BJ (cell line): ENCODE measurements at regions not wholly inside any gene's neighbourhood (a gene's known extent, or its start where the extent isn't known, plus 50 kb on each side); places are given as distances from the start of the nearest gene placed in this dataset.

Source experiments
- CTCF ChIA-PET: fragments of 350-600 bp; formaldehyde crosslinking; extraction: SDS; loops from one replicate; lab custom pipeline; 2021; ENCODE audit warnings: antibody characterized with exemption, inconsistent platforms; lab: Yijun Ruan, JAX
- POLR2A ChIA-PET: fragments of 300-600 bp; sonication (Branson Sonifier 250); formaldehyde crosslinking; extraction: SDS; loops from one replicate; lab custom pipeline; 2021; ENCODE audit warnings: antibody characterized with exemption; lab: Charles Lee
- DNase-seq: peaks from one replicate; pipeline ENCODE4 v3.0.0-alpha.2; 2011; ENCODE audit warnings: low read depth
- H3K27me3 ChIP-seq: 2 replicates; pipeline ENCODE4 v1.6.0; 2011; ENCODE audit warnings: low read length; ENCODE audit not compliant: control insufficient read depth, insufficient read depth
- H3K36me3 ChIP-seq: 2 replicates; pipeline ENCODE4 v1.5.1; 2011; ENCODE audit warnings: low read length; ENCODE audit not compliant: control insufficient read depth, insufficient read depth
- H3K4me3 ChIP-seq: 2 replicates; pipeline ENCODE4 v1.5.1; 2011; ENCODE audit warnings: low read depth, mild to moderate bottlenecking, control low read depth, low read length
- CTCF ChIP-seq: IDR thresholded peaks from 2 replicates; pipeline ENCODE4 v1.5.1; 2011; ENCODE audit warnings: low read depth, mild to moderate bottlenecking, control low read depth, inconsistent platforms, low read length, moderate library complexity; ENCODE audit not compliant: insufficient read depth

GRCh38 chr7:8932751-8933150 lies 499.3 kb downstream of the NXPH1 start:
- Histone ChIP-seq H3K4me3 (no peak overlapping the region), H3K36me3 (no peaks in the 10 kb centered on the region), H3K27me3 (no peaks in the 10 kb centered on the region)
- TF ChIP-seq CTCF = no peak
- no peak for DNase-seq
- CTCF ChIA-PET = no interaction called here
- POLR2A ChIA-PET = no interaction called here

DNA sequence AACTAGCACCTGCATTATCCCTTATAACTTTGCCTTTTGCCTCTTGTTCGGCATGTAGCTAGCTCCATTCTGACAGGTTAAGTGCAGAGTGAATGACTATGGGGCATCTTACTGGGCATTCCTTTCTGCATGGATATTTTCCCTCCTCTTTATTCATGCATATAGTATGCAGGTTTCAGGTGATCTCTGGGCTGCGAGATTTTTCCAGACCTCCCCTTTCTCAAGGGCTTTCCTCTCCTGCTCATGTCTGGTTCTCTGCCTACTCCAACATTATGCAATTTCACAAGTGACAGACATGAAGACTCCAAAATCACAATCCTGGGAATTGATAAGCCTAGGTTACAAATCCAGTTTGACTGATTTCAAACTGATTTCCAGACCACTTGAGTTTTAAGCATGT lies 503.8 kb downstream of the NXPH1 start:
- POLR2A ChIA-PET = no interaction called here
- H3K36me3 ChIP-seq = no peaks in the 10 kb centered on the region
- H3K27me3 ChIP-seq = no peaks in the 10 kb centered on the region
- no peak for DNase-seq
- CTCF ChIA-PET = no interaction called here
- H3K4me3 ChIP-seq = no peak overlapping the region
- TF ChIP-seq CTCF = no peak

DNA sequence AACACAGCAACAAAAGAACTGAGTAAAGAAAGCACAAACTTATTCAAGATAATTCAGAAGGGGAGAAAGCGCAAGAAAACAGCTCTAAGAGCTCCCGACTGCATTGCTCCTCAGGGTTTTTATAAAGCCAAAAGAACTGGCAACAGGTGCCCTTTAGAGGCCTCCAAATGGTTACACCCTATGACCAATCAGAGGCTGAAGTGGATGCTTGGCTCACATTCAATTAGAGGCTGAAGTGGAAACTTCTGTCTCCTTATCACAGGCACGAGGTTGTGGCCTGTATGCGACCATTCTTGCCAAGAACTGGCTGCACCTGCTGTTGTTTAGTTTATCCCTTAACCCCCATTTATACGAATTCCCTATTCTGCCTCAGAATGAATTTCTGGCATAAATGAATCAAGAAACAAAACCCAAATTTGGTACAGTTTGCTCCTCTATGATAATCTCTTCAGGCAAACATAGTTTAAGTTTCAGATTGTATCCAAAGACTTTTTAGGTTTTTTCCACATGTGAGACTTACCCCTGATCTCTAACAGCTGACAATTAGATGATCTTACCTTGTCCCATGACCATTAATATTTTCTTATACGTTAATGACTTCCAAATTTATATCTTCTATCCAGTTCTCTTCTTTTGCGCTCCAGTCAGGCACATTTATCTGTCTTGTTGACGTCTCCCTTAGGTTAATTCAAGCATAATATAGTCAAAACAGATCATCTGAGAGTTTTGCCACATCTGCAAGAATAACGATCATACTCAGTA lies 504.8 kb downstream of the NXPH1 start:
- ChIA-PET POLR2A (no interaction called here), CTCF (no interaction called here)
- no peak for TF ChIP-seq CTCF
- no peaks in the 10 kb centered on the region for H3K36me3 ChIP-seq
- H3K27me3 ChIP-seq = no peaks in the 10 kb centered on the region
- no peak overlapping the region for H3K4me3 ChIP-seq
- no peak for DNase-seq

DNA sequence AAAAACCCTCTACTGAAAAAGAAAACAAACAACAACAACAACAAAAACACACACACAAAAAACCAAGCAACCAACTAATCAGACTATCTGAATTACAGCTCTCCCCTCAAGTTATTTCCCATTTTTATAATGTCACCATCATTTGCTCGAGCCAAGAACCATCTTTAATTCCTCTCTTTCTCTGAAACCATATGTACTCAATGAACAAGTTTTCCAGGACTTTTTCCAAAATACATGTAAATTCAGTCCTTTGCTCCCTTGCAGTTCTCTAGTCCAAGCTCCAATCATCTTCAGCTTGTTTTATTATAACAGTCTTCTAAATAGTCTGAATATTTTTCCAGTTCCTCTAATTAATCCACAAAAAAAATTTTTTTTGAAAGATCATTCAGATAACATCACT lies 506.0 kb downstream of the NXPH1 start:
- Histone ChIP-seq H3K4me3 (no peak overlapping the region), H3K27me3 (no peaks in the 10 kb centered on the region), H3K36me3 (no peaks in the 10 kb centered on the region)
- DNase-seq = no peak
- ChIA-PET POLR2A (no interaction called here), CTCF (no interaction called here)
- TF ChIP-seq CTCF = no peak

- no peaks in the 10 kb centered on the region for H3K27me3 ChIP-seq
- CTCF ChIA-PET = no interaction called here
- no peaks in the 10 kb centered on the region for H3K36me3 ChIP-seq
- no peak for DNase-seq
- TF ChIP-seq CTCF = no peak
- no peak overlapping the region for H3K4me3 ChIP-seq
- POLR2A ChIA-PET = no interaction called here
Measured at GRCh38 chr7:8963722-8964121, 530.3 kb downstream of the NXPH1 start.
